Muscle of arm (tissue), 1 donor: ENCODE measurements at regions not wholly inside any gene's neighbourhood (a gene's known extent, or its start where the extent isn't known, plus 50 kb on each side); places are given as distances from the start of the nearest gene placed in this dataset.

Source experiments
- DNase-seq: peaks from one replicate; pipeline ENCODE4 v3.0.0-alpha.2; 2013

DNA sequence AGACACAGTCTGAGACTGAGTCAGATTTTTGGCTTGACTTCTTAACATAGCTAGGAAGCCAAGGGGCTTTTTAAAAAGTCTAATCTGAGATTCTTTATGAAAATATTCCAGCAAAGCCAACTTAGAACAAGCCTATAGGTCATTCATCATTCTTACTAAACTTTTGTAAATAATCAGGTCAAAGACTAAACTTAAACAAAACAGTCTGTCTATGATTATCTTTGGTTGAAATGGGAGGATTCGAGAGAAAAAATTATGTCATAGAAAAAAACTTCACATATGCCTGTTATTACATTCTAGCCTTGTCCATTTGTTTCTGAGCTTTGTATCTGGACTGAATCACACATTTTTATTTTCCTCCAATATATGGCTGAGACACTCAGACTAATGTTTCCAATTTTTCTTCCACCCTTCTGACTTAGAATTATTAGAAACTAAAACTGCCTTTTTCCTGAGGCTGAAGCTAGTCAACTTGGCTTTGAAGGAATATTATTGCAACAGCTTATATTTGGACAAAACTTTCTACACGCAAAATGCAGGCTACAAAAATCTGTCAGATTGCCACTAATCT is 83.3 kb downstream of the ETS2 start:
- peak; percentile 70 for DNase-seq

GRCh38 chr21:38887749-38888148 is 82.0 kb downstream of the ETS2 start:
- DNase-seq, result no peak

DNA sequence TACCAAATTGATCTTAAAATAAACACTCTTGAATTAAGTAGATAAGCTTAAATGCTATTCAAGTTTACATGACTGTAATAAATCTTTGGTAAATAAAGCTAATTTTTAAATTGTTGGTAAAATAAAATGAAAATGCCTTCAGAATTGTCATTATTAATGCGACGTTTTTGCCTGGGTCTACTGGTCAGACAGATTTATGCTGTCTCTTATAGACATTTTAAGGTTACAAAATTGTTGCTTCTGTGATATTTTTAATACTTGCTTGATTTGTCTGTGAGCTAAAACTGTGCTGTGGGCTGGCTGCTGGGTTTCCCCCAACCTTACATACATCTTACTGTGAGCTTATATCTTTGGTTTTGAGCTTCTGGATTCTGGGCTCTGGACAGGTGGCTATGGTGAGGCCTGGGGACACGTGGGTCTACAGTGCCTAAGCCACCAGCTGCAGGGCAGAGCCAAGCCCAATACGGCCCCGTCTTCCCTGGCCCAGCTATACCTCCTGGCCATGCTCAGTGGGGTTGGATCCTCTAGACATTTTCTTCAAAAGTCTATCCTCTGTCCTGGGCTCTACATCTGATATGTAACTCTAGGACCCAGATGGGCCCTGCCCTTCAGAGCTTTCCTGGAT is 81.4 kb downstream of the ETS2 start:
- no peak for DNase-seq

- no peak for DNase-seq
These were observed 80.2 kb downstream of the ETS2 start for GRCh38 chr21:38885909-38886308.

DNA sequence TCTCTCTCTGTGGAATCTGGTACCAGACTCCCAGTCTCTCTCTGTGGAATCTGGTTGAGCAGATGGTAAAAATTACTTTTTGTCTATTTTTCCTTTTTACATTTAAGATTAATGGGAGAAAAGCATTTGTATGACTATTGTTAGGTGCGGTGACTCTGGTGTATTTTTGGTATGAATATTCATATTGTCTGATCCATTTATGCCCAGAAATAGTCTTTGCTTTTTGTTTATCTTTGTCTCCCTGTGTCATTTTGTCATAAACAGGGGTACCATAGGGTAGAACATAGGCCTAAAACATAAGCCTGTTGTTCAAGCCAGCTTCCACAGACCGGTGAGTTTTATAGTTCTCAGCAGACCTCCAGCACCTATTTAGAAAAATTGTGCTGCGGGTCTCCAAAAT is 78.7 kb downstream of the ETS2 start:
- no peak for DNase-seq

GRCh38 chr21:38883142-38883541 is 77.4 kb downstream of the ETS2 start:
- no peak for DNase-seq

DNA sequence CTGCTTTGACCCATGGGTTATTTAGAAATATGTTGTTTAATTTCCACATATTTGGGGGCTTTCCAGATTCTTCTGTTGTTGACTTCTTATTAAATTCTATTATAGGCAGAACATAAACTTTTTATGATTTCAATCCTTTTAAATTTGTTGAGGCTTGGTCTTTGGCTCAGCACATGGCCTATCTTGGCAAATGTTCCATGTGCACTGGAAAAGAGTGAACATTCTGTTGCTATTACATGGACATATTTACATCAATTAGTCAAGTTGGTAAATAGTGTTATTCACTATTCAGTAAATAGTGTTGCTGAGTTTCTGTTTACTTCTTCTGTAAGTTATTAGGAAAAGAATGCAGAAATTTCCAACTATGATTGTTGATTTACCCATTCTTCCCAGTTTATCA is 75.4 kb downstream of the ETS2 start:
- no peak for DNase-seq

DNA sequence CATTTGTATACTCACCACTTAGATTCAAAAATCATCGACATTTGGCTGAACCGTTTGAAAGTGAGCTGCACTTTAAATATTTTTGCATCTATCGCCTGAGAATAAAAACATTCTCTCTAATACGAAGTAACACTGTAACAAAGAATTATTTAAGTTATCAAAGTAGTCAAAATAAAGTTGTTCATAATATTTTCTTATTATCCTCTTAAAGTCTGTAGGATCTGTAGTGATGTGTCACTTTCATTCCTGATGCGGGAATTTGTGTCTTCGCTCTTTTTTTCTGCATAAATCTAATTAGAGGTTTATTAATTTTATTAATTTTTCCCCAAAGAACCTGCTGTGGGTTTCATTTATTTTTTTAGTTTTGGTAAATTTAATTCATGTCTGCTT is 74.8 kb downstream of the ETS2 start:
- DNase-seq, result no peak

GRCh38 chr21:38879912-38880576 is 74.3 kb downstream of the ETS2 start:
- no peak for DNase-seq

GRCh38 chr21:38878379-38879179 is 72.8 kb downstream of the ETS2 start:
- no peak for DNase-seq

DNA sequence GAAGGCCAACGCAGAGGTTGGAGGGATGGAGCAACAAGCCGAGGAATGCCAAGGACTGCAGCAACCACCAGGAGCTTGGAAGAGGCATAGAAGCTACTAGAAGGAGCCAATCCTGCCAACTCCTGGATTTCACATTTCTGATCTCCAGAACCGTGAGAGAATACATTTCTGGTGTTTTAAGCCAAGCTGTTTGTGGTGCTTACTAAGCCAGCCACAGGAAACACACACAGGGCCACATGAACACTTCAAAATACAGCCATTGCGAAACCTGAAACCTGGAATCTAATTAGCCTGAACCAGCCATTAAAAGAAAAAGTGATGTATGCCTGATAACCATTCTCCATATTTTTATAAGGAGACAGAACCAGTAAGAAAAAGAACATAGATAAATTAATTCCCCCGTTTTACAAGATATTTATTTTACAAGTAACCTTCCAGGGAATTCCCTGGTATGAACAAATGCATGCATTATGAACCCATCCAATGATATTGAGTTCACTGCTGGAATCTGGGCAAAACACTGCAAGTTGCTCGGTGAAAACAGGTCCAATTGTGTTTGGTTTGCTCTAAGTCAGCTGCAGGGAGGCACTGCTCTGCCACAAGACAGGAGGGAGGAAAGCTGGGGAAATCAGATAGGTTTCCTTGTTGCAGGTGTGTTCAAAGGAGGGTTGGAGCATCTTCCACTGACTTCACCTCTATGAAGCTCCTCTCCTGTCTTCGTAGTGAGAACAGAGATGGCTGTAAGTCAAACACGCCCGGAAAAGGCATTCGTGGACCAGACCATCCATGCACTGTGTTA is 70.2 kb downstream of the ETS2 start:
- no peak for DNase-seq
